BJ (cell line): ENCODE measurements at regions not wholly inside any gene's neighbourhood (a gene's known extent, or its start where the extent isn't known, plus 50 kb on each side); places are given as distances from the start of the nearest gene placed in this dataset.

Experiments used
- CTCF ChIA-PET: fragments of 350-600 bp; formaldehyde crosslinking; extraction: SDS; loops from one replicate; lab custom pipeline; 2021; ENCODE audit warnings: antibody characterized with exemption, inconsistent platforms; lab: Yijun Ruan, JAX
- POLR2A ChIA-PET: fragments of 300-600 bp; sonication (Branson Sonifier 250); formaldehyde crosslinking; extraction: SDS; loops from one replicate; lab custom pipeline; 2021; ENCODE audit warnings: antibody characterized with exemption; lab: Charles Lee
- DNase-seq: peaks from one replicate; pipeline ENCODE4 v3.0.0-alpha.2; 2011; ENCODE audit warnings: low read depth
- H3K27me3 ChIP-seq: 2 replicates; pipeline ENCODE4 v1.6.0; 2011; ENCODE audit warnings: low read length; ENCODE audit not compliant: control insufficient read depth, insufficient read depth
- H3K36me3 ChIP-seq: 2 replicates; pipeline ENCODE4 v1.5.1; 2011; ENCODE audit warnings: low read length; ENCODE audit not compliant: control insufficient read depth, insufficient read depth
- H3K4me3 ChIP-seq: 2 replicates; pipeline ENCODE4 v1.5.1; 2011; ENCODE audit warnings: low read depth, mild to moderate bottlenecking, control low read depth, low read length
- CTCF ChIP-seq: IDR thresholded peaks from 2 replicates; pipeline ENCODE4 v1.5.1; 2011; ENCODE audit warnings: low read depth, mild to moderate bottlenecking, control low read depth, inconsistent platforms, low read length, moderate library complexity; ENCODE audit not compliant: insufficient read depth

- Histone ChIP-seq H3K36me3 (no peaks in the 10 kb centered on the region), H3K27me3 (no peaks in the 10 kb centered on the region), H3K4me3 (no peak overlapping the region)
- no peak for TF ChIP-seq CTCF
- DNase-seq = no peak
- POLR2A ChIA-PET = no interaction called here
- CTCF ChIA-PET = interaction anchor here (0.6 kb wide), 1 partner anchor 231 kb away, joined by 3 read pairs; no protein-coding TSS in a partner anchor
Observed at GRCh38 chr4:81358154-81358553, 113.6 kb downstream of the RASGEF1B start.

GRCh38 chr4:81356621-81357020 lies 115.1 kb downstream of the RASGEF1B start:
- POLR2A ChIA-PET = no interaction called here
- CTCF ChIA-PET = interaction anchor here (0.9 to 7.4 kb wide), 2 partner anchors 96 to 288 kb away, joined by 3 to 114 read pairs; no protein-coding TSS in a partner anchor
- Histone ChIP-seq H3K27me3 (no peaks in the 10 kb centered on the region), H3K36me3 (no peaks in the 10 kb centered on the region), H3K4me3 (no peak overlapping the region)
- no peak for DNase-seq
- no peak for TF ChIP-seq CTCF

- CTCF ChIA-PET = interaction anchor here (0.6 to 7.4 kb wide), 4 partner anchors 12 to 287 kb away, joined by 3 to 114 read pairs (median 4); no protein-coding TSS in a partner anchor
- POLR2A ChIA-PET = no interaction called here
Observed at GRCh38 chr4:81355136-81355535, 116.6 kb downstream of the RASGEF1B start.

GRCh38 chr4:81353861-81354260 lies 117.8 kb downstream of the RASGEF1B start:
- TF ChIP-seq CTCF = no peak
- Histone ChIP-seq H3K36me3 (no peaks in the 10 kb centered on the region), H3K27me3 (no peaks in the 10 kb centered on the region), H3K4me3 (no peak overlapping the region)
- ChIA-PET CTCF (interaction anchor here (0.6 to 7.4 kb wide), 7 partner anchors 9 to 285 kb away, joined by 3 to 114 read pairs (median 3); no protein-coding TSS in a partner anchor), POLR2A (no interaction called here)
- DNase-seq = no peak

More at GRCh38 chr4:81355136-81355535, 116.6 kb downstream of the RASGEF1B start:
- no peak for DNase-seq
- Histone ChIP-seq H3K27me3 (no peaks in the 10 kb centered on the region), H3K36me3 (no peaks in the 10 kb centered on the region), H3K4me3 (no peak overlapping the region)
- no peak for TF ChIP-seq CTCF

GRCh38 chr4:81352446-81352835 lies 119.3 kb downstream of the RASGEF1B start:
- peak; percentile 40 for DNase-seq
- ChIA-PET POLR2A (no interaction called here), CTCF (interaction anchor here (0.7 to 7.4 kb wide), 31 partner anchors 9 to 1169 kb away, joined by 3 to 114 read pairs (median 4); partner anchors contain the start of gene PRKG2)
- TF ChIP-seq CTCF = no peak
- Histone ChIP-seq H3K36me3 (no peaks in the 10 kb centered on the region), H3K27me3 (no peaks in the 10 kb centered on the region), H3K4me3 (no peak overlapping the region)
